ENCODE measurements at regions not wholly inside any gene's neighbourhood (a gene's known extent, or its start where the extent isn't known, plus 50 kb on each side); places are given as distances from the start of the nearest gene placed in this dataset.
"Not testable (repeated sequence)": the region's sequence is repeated elsewhere in the genome, so short reads cannot be mapped to it uniquely, and the experiment has no call there.

DNA sequence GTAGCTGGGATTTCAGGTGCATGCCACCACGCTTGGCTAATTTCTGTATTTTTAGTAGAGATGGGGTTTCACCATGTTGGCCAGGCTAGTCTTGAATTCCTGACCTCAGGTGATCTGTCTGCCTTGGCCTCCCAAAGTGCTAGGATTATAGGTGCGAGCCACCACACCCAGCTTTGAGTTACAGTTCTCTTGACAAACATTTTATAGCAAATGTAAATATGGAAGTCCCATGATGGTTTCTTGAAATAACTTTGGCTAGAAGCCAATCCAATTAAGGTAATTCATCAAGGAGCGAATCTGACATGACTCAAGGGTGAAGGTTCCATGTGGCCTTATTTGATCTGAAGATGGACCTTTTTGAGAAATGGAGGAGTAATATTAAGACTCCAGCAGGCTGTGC, 76.2 kb upstream of the RFLNA start:
- FAIRE-seq; H3K79me2 ChIP-seq (ENCODE audit: insufficient read depth, low read length); BruUV-seq (replicated peaks); intact Hi-C loops (cut with micrococcal nuclease; ENCODE audit: unreplicated experiment); in situ Hi-C loops (cut with HindIII; ENCODE audit: extremely low pct_ligation_motif_present, low pct_unique_long_range_greater_than_20kb); CTCF ChIA-PET (ENCODE audit: low intra/inter-chr PET ratio, low total read pairs); H3K9me3 ChIP-seq (ENCODE audit: low read length); H4K20me1 ChIP-seq (ENCODE audit: insufficient read depth, low read length); POLR2A ChIA-PET; H3K9ac ChIP-seq (ENCODE audit: insufficient read depth, low read depth, low read length); ATAC-seq; H3K27ac ChIP-seq (ENCODE audit: extremely low read length, insufficient read depth, low read length); H3K4me3 ChIP-seq (replicated peaks in 1 of 3; ENCODE audit: insufficient read depth in 1 of 3, low read depth in 2 of 3, low read length in 3 of 3); DNase-seq (ENCODE audit: low spot score); H2AFZ ChIP-seq (ENCODE audit: low read length); H3K4me1 ChIP-seq (ENCODE audit: insufficient read depth, low read length); H3K36me3 ChIP-seq (replicated peaks in 1 of 2; ENCODE audit: control insufficient read depth in 1 of 2, insufficient read depth in 2 of 2, low read length in 2 of 2); H3K4me2 ChIP-seq (ENCODE audit: low read depth, low read length): not testable (repeated sequence)
- peaks cover 3 to 19% of the 10 kb centered on the region in 2 experiments; a peak in 2 of 5 replicates for H3K27me3 ChIP-seq (ENCODE audit: control insufficient read depth in 1 of 2, insufficient read depth in 2 of 2, low read length in 2 of 2)
- 29% methylated on average over 3 of the region's 3 CpGs for WGBS (ENCODE audit: low lambda C conversion rate)

DNA sequence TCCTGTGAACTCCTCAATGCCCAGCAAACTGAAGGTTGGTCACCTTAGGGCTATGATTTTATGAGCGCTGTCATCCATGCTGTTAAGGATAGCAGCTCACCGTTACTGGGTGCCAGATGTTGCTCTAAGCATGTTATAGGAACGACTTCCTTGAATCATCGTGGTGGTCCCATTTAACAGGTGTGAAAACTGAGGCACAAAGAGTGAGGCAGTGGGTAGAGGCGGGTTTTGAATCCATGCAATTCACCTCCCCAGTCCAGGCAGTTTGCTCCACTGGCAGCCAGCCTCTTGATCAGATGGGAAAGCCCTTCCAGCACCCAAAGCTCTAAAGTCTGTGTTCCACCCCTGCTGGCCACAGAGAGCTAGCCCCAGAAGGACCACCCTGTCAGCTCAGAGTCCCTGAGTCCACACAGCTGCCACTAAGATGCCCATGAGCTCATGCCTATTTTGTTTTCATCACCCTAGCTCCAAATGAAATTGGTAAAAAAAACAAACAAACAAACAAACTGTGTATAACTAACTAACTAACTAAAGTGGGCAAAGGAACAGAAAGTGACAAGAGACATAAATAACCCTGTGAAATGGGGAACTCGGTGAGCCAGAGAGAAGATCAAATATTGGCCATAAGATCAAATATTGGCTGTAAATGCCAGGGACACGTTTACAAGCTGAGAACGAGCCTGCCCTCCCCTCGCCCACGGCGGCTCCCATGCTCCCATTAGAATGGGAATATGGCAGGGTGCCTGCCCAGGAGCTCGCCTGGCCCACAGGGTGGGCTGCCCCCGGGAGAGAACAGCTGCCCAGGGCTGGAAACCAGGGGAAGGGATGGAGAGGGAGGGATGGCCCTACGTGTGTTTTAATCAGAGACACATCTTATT, 72.3 kb upstream of the RFLNA start:
- Histone ChIP-seq H3K27ac (ENCODE audit: extremely low read length, insufficient read depth, low read length) (no peak overlapping the region), H2AFZ (ENCODE audit: low read length) (no peak overlapping the region), H3K79me2 (ENCODE audit: insufficient read depth, low read length) (no peaks in the 10 kb centered on the region), H3K27me3 (ENCODE audit: control insufficient read depth in 1 of 2, insufficient read depth in 2 of 2, low read length in 2 of 2) (peaks cover 2 to 33% of the 10 kb centered on the region in 2 experiments; a peak in 3 of 5 replicates), H3K9ac (ENCODE audit: insufficient read depth, low read depth, low read length) (no peak overlapping the region), H3K36me3 (replicated peaks in 1 of 2; ENCODE audit: control insufficient read depth in 1 of 2, insufficient read depth in 2 of 2, low read length in 2 of 2) (no peaks in the 10 kb centered on the region), H3K4me2 (ENCODE audit: low read depth, low read length) (no peak overlapping the region), H3K4me3 (replicated peaks in 1 of 3; ENCODE audit: insufficient read depth in 1 of 3, low read depth in 2 of 3, low read length in 3 of 3) (no peak overlapping the region), H4K20me1 (ENCODE audit: insufficient read depth, low read length) (no peaks in the 10 kb centered on the region), H3K9me3 (ENCODE audit: low read length) (0 out of 2 replicates have a peak, but pooled peaks cover 4% of the 10 kb centered on the region), H3K4me1 (ENCODE audit: insufficient read depth, low read length) (no peaks in the 10 kb centered on the region)
- ChIA-PET CTCF (ENCODE audit: low intra/inter-chr PET ratio, low total read pairs) (no interaction called here), POLR2A (no interaction called here)
- intact Hi-C loops (cut with micrococcal nuclease; ENCODE audit: unreplicated experiment): no loop called here
- no peak for TF ChIP-seq NFKBIZ (CRISPR knock-in tag; IDR thresholded peaks at IDR 0.05)
- TF ChIP-seq ZNF629 (CRISPR knock-in tag; conservative IDR thresholded peaks at IDR 0.05): peak; percentile 50
- DNase-seq (ENCODE audit: low spot score) (no peak), FAIRE-seq (no peak), ATAC-seq (no peak)
- 37% methylated on average over 14 of the region's 14 CpGs for WGBS (ENCODE audit: low lambda C conversion rate)
- in situ Hi-C loops (cut with HindIII; ENCODE audit: extremely low pct_ligation_motif_present, low pct_unique_long_range_greater_than_20kb): no loop called here
- no TSS peak for BruUV-seq (replicated peaks)

DNA sequence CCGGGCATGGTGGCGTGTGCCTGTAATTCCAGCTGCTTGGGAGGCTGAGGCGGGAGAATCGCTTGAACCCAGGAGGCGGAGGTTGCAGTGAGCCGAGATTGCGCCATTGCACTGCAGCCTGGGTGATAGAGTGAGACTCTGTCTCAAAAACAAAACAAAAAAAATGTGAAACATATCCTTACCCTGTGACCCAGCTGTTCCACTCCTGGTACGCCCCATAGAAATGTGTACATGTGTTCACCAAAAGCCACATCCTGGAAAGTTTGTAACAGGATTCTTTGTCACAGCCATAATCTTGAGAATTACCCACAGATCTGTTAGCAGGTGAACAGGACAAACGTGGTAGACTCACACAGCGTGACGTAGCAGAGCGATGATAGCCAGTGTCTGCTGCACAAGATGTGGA, 71.2 kb upstream of the RFLNA start:
- H3K4me2 ChIP-seq (ENCODE audit: low read depth, low read length); H3K4me3 ChIP-seq (replicated peaks in 1 of 3; ENCODE audit: insufficient read depth in 1 of 3, low read depth in 2 of 3, low read length in 3 of 3); FAIRE-seq; H3K36me3 ChIP-seq (replicated peaks in 1 of 2; ENCODE audit: control insufficient read depth in 1 of 2, insufficient read depth in 2 of 2, low read length in 2 of 2); ATAC-seq; BruUV-seq (replicated peaks); intact Hi-C loops (cut with micrococcal nuclease; ENCODE audit: unreplicated experiment); H3K27ac ChIP-seq (ENCODE audit: extremely low read length, insufficient read depth, low read length); in situ Hi-C loops (cut with HindIII; ENCODE audit: extremely low pct_ligation_motif_present, low pct_unique_long_range_greater_than_20kb); CTCF ChIA-PET (ENCODE audit: low intra/inter-chr PET ratio, low total read pairs); H3K79me2 ChIP-seq (ENCODE audit: insufficient read depth, low read length); POLR2A ChIA-PET; DNase-seq (ENCODE audit: low spot score); H3K9me3 ChIP-seq (ENCODE audit: low read length); H4K20me1 ChIP-seq (ENCODE audit: insufficient read depth, low read length); H3K4me1 ChIP-seq (ENCODE audit: insufficient read depth, low read length); H3K9ac ChIP-seq (ENCODE audit: insufficient read depth, low read depth, low read length); H2AFZ ChIP-seq (ENCODE audit: low read length): not testable (repeated sequence)
- peaks cover 1 to 33% of the 10 kb centered on the region in 2 experiments; a peak in 3 of 5 replicates for H3K27me3 ChIP-seq (ENCODE audit: control insufficient read depth in 1 of 2, insufficient read depth in 2 of 2, low read length in 2 of 2)
- WGBS (ENCODE audit: low lambda C conversion rate): 47% methylated on average over 12 of the region's 12 CpGs
